ENCODE measurements at regions not wholly inside any gene's neighbourhood (a gene's known extent, or its start where the extent isn't known, plus 50 kb on each side); places are given as distances from the start of the nearest gene placed in this dataset.

- DNase-seq (ENCODE audit: extremely low read depth in 1 of 2, low read depth in 1 of 2): no peak
Observed at GRCh38 chr6:2469428-2469827, 224.0 kb upstream of the GMDS start.

- DNase-seq (ENCODE audit: extremely low read depth in 1 of 2, low read depth in 1 of 2): no peak
Observed at GRCh38 chr6:2468601-2468955, 223.2 kb upstream of the GMDS start.

GRCh38 chr6:2467929-2468600 lies 222.7 kb upstream of the GMDS start:
- no peak for DNase-seq (ENCODE audit: extremely low read depth in 1 of 2, low read depth in 1 of 2)

- no peak for DNase-seq (ENCODE audit: extremely low read depth in 1 of 2, low read depth in 1 of 2)
Observed at GRCh38 chr6:2465336-2465735, 219.9 kb upstream of the GMDS start.

GRCh38 chr6:2464641-2465040 lies 219.2 kb upstream of the GMDS start:
- DNase-seq (ENCODE audit: extremely low read depth in 1 of 2, low read depth in 1 of 2): no peak

- DNase-seq (ENCODE audit: extremely low read depth in 1 of 2, low read depth in 1 of 2): no peak
Observed at GRCh38 chr6:2462831-2463230, 217.4 kb upstream of the GMDS start.

- no peak for DNase-seq (ENCODE audit: extremely low read depth in 1 of 2, low read depth in 1 of 2)
Observed at GRCh38 chr6:2460216-2460745, 214.9 kb upstream of the GMDS start.

- no peak for DNase-seq (ENCODE audit: extremely low read depth in 1 of 2, low read depth in 1 of 2)
Observed at GRCh38 chr6:2454180-2454579, 208.8 kb upstream of the GMDS start.

- no peak for DNase-seq (ENCODE audit: extremely low read depth in 1 of 2, low read depth in 1 of 2)
Observed at GRCh38 chr6:2450546-2450945, 205.1 kb upstream of the GMDS start.

GRCh38 chr6:2449572-2449940 lies 204.2 kb upstream of the GMDS start:
- no peak for DNase-seq (ENCODE audit: extremely low read depth in 1 of 2, low read depth in 1 of 2)

GRCh38 chr6:2448826-2449571 lies 203.6 kb upstream of the GMDS start:
- DNase-seq (ENCODE audit: extremely low read depth in 1 of 2, low read depth in 1 of 2): no peak

- DNase-seq (ENCODE audit: extremely low read depth in 1 of 2, low read depth in 1 of 2): no peak
Observed at GRCh38 chr6:2447931-2448330, 202.5 kb upstream of the GMDS start.

- DNase-seq (ENCODE audit: extremely low read depth in 1 of 2, low read depth in 1 of 2): no peak
Observed at GRCh38 chr6:2447318-2447920, 202.0 kb upstream of the GMDS start.

- no peak for DNase-seq (ENCODE audit: extremely low read depth in 1 of 2, low read depth in 1 of 2)
Observed at GRCh38 chr6:2441601-2442475, 196.4 kb upstream of the GMDS start.

- no peak for DNase-seq (ENCODE audit: extremely low read depth in 1 of 2, low read depth in 1 of 2)
Observed at GRCh38 chr6:2440516-2440915, 195.1 kb upstream of the GMDS start.

- no peak for DNase-seq (ENCODE audit: extremely low read depth in 1 of 2, low read depth in 1 of 2)
Observed at GRCh38 chr6:2439632-2440031, 194.2 kb upstream of the GMDS start.

GRCh38 chr6:2439082-2439481 lies 193.7 kb upstream of the GMDS start:
- no peak for DNase-seq (ENCODE audit: extremely low read depth in 1 of 2, low read depth in 1 of 2)

GRCh38 chr6:2436410-2437154 lies 191.2 kb upstream of the GMDS start:
- DNase-seq (ENCODE audit: extremely low read depth in 1 of 2, low read depth in 1 of 2): no peak

GRCh38 chr6:2435323-2435722 lies 189.9 kb upstream of the GMDS start:
- DNase-seq (ENCODE audit: extremely low read depth in 1 of 2, low read depth in 1 of 2): no peak

- no peak for DNase-seq (ENCODE audit: extremely low read depth in 1 of 2, low read depth in 1 of 2)
Observed at GRCh38 chr6:2434912-2435311, 189.5 kb upstream of the GMDS start.
